ENCODE measurements at regions not wholly inside any gene's neighbourhood (a gene's known extent, or its start where the extent isn't known, plus 50 kb on each side); places are given as distances from the start of the nearest gene placed in this dataset.
"Not testable (repeated sequence)": the region's sequence is repeated elsewhere in the genome, so short reads cannot be mapped to it uniquely, and the experiment has no call there.

DNA sequence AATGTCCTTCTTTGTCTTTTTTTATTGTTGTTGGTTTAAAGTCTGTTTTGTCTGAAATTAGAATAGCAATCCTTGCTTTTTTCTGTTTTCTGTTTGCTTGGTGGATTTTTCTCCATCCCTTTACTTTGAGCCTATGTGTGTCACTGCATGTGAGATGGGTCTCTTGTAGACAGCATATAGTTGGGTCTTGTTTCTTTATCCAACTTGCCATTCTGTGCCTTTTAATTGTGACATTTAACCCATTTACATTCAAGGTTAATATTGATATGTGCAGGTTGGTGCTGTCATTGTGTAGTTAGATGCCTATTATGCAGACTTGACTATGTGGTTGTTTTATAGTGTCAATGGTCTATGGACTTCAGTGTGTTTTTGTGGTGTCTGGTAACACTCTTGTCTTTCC lies 197.5 kb upstream of the FN1 start:
- Histone ChIP-seq H2AFZ (ENCODE audit: low read depth, low read length) (no peak overlapping the region), H3K36me3 (ENCODE audit: insufficient read depth, low read length) (no peaks in the 10 kb centered on the region), H3K9me3 (ENCODE audit: low read length) (no peaks in the 10 kb centered on the region), H3K9ac (ENCODE audit: low read length) (no peak overlapping the region), H3K79me2 (replicated peaks; ENCODE audit: insufficient read depth, low read length) (no peaks in the 10 kb centered on the region), H3F3A (ENCODE audit: insufficient read depth, low read length, poor library complexity, severe bottlenecking) (no peaks in the 10 kb centered on the region), H3K27ac (ENCODE audit: low read length) (no peak overlapping the region), H3K9me2 (ENCODE audit: insufficient read depth, low read length) (no peaks in the 10 kb centered on the region), H3K27me3 (ENCODE audit: insufficient read depth, low read depth, low read length) (no peaks in the 10 kb centered on the region), H3K4me3 (ENCODE audit: low read length) (no peak overlapping the region), H4K20me1 (ENCODE audit: insufficient read depth) (no peaks in the 10 kb centered on the region), H3K4me2 (ENCODE audit: low read length) (no peak overlapping the region)
- no peak for TF ChIP-seq MXI1 (conservative IDR thresholded peaks at IDR 0.05; ENCODE audit: poor library complexity, severe bottlenecking)
- no peak for TF ChIP-seq SMC3 (conservative IDR thresholded peaks at IDR 0.05; ENCODE audit: poor library complexity)

DNA sequence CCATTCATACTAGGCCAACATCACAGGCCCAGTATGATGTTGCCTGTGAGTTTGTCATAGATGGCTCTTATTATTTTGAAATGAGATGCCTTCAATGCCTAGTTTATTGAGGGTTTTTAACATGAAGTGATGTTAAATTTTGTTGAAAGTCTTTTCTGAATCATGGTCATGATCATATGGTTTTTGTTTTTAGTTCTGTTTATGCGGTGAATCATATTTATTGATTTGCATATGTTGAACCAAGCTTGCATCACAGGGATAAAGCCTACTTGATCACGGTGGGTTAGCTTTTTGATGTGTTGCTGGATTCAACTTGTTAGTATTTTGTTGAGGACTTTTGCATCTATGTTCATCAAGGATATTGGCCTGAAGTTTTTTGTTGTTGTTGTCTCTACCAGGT lies 195.8 kb upstream of the FN1 start:
- Histone ChIP-seq H3K4me3 (ENCODE audit: low read length) (no peak overlapping the region), H4K20me1 (ENCODE audit: insufficient read depth) (no peaks in the 10 kb centered on the region), H3K9me3 (ENCODE audit: low read length) (no peaks in the 10 kb centered on the region), H3F3A (ENCODE audit: insufficient read depth, low read length, poor library complexity, severe bottlenecking) (no peaks in the 10 kb centered on the region), H3K36me3 (ENCODE audit: insufficient read depth, low read length) (no peaks in the 10 kb centered on the region), H2AFZ (ENCODE audit: low read depth, low read length) (no peak overlapping the region), H3K9ac (ENCODE audit: low read length) (no peak overlapping the region), H3K9me2 (ENCODE audit: insufficient read depth, low read length) (no peaks in the 10 kb centered on the region), H3K27me3 (ENCODE audit: insufficient read depth, low read depth, low read length) (no peaks in the 10 kb centered on the region), H3K79me2 (replicated peaks; ENCODE audit: insufficient read depth, low read length) (no peaks in the 10 kb centered on the region), H3K4me2 (ENCODE audit: low read length) (no peak overlapping the region), H3K27ac (ENCODE audit: low read length) (no peak overlapping the region)
- TF ChIP-seq MXI1 (conservative IDR thresholded peaks at IDR 0.05; ENCODE audit: poor library complexity, severe bottlenecking) (no peak), EP300 (conservative IDR thresholded peaks at IDR 0.05; ENCODE audit: poor library complexity, severe bottlenecking) (no peak), RAD21 (conservative IDR thresholded peaks at IDR 0.05) (no peak), EZH2 (IDR thresholded peaks at IDR 0.05; ENCODE audit: borderline replicate concordance, insufficient read depth, low read length, poor library complexity, severe bottlenecking) (no peak), POLR2AphosphoS5 (IDR thresholded peaks at IDR 0.05) (no peak), TAF1 (IDR thresholded peaks at IDR 0.05; ENCODE audit: low read depth) (no peak)
- TF ChIP-seq, protein P1, sequence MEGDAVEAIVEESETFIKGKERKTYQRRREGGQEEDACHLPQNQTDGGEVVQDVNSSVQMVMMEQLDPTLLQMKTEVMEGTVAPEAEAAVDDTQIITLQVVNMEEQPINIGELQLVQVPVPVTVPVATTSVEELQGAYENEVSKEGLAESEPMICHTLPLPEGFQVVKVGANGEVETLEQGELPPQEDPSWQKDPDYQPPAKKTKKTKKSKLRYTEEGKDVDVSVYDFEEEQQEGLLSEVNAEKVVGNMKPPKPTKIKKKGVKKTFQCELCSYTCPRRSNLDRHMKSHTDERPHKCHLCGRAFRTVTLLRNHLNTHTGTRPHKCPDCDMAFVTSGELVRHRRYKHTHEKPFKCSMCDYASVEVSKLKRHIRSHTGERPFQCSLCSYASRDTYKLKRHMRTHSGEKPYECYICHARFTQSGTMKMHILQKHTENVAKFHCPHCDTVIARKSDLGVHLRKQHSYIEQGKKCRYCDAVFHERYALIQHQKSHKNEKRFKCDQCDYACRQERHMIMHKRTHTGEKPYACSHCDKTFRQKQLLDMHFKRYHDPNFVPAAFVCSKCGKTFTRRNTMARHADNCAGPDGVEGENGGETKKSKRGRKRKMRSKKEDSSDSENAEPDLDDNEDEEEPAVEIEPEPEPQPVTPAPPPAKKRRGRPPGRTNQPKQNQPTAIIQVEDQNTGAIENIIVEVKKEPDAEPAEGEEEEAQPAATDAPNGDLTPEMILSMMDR (IDR thresholded peaks at IDR 0.05; ENCODE audit: poor library complexity, severe bottlenecking) = no peak
- TF ChIP-seq, protein P2, sequence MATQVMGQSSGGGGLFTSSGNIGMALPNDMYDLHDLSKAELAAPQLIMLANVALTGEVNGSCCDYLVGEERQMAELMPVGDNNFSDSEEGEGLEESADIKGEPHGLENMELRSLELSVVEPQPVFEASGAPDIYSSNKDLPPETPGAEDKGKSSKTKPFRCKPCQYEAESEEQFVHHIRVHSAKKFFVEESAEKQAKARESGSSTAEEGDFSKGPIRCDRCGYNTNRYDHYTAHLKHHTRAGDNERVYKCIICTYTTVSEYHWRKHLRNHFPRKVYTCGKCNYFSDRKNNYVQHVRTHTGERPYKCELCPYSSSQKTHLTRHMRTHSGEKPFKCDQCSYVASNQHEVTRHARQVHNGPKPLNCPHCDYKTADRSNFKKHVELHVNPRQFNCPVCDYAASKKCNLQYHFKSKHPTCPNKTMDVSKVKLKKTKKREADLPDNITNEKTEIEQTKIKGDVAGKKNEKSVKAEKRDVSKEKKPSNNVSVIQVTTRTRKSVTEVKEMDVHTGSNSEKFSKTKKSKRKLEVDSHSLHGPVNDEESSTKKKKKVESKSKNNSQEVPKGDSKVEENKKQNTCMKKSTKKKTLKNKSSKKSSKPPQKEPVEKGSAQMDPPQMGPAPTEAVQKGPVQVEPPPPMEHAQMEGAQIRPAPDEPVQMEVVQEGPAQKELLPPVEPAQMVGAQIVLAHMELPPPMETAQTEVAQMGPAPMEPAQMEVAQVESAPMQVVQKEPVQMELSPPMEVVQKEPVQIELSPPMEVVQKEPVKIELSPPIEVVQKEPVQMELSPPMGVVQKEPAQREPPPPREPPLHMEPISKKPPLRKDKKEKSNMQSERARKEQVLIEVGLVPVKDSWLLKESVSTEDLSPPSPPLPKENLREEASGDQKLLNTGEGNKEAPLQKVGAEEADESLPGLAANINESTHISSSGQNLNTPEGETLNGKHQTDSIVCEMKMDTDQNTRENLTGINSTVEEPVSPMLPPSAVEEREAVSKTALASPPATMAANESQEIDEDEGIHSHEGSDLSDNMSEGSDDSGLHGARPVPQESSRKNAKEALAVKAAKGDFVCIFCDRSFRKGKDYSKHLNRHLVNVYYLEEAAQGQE (IDR thresholded peaks at IDR 0.05; ENCODE audit: borderline replicate concordance) = no peak

DNA sequence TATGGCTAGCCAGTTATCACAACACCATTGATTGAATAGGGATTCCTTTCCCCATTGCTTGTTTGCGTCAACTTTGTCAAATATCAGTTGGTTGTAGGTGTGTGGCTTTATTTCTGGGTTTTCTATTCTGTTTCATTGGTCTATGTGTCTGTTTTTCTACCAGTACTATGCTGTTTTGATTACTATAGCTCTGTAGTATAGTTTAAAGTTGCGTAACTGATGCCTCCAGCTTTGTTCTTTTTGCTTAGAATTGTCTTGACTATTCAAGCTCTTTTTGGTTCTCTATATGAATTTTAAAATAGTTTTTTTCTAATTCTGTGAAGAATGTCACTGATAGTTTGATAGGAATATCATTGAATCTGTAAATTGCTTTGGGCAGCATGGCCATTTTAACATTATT lies 194.9 kb upstream of the FN1 start:
- not testable (repeated sequence) for H4K20me1 ChIP-seq (ENCODE audit: insufficient read depth); H3K27ac ChIP-seq (ENCODE audit: low read length); H3K9ac ChIP-seq (ENCODE audit: low read length); H3K79me2 ChIP-seq (replicated peaks; ENCODE audit: insufficient read depth, low read length); H3K4me3 ChIP-seq (ENCODE audit: low read length); H3K36me3 ChIP-seq (ENCODE audit: insufficient read depth, low read length); H2AFZ ChIP-seq (ENCODE audit: low read depth, low read length); H3K9me3 ChIP-seq (ENCODE audit: low read length); H3F3A ChIP-seq (ENCODE audit: insufficient read depth, low read length, poor library complexity, severe bottlenecking); H3K4me2 ChIP-seq (ENCODE audit: low read length); H3K9me2 ChIP-seq (ENCODE audit: insufficient read depth, low read length); H3K27me3 ChIP-seq (ENCODE audit: insufficient read depth, low read depth, low read length)

Measured in neural cell (in vitro differentiated cells).